ENCODE measurements at regions not wholly inside any gene's neighbourhood (a gene's known extent, or its start where the extent isn't known, plus 50 kb on each side); places are given as distances from the start of the nearest gene placed in this dataset.

DNA sequence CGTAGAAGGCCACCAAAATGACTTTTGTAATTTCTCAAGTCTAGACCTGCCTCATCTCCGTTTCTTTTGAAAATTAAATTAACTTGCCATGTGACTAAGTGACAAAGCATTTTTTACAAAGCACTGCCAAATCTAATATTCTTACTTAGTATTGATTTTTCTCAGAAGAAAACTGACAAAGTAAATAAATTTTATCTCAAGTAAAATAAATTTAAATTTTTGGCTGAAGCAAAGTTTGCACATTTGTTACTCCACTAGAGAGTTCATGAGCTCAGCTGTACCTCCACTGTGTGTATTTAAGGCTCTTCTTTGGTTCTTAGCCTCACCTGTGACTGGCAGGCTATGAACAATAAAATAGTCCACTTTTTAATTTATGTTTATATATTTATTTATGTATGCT, 441.1 kb upstream of the PCDH10 start:
- H3K4me3 ChIP-seq (ENCODE audit: low read depth, low read length), result no peak overlapping the region
- H3K36me3 ChIP-seq (ENCODE audit: control insufficient read depth, insufficient read depth, low read length), result no peaks in the 10 kb centered on the region
- DNase-seq (ENCODE audit: low read depth), result no peak
- H3K27me3 ChIP-seq (ENCODE audit: control insufficient read depth, insufficient read depth, low read length), result no peaks in the 10 kb centered on the region
- TF ChIP-seq, protein P1, sequence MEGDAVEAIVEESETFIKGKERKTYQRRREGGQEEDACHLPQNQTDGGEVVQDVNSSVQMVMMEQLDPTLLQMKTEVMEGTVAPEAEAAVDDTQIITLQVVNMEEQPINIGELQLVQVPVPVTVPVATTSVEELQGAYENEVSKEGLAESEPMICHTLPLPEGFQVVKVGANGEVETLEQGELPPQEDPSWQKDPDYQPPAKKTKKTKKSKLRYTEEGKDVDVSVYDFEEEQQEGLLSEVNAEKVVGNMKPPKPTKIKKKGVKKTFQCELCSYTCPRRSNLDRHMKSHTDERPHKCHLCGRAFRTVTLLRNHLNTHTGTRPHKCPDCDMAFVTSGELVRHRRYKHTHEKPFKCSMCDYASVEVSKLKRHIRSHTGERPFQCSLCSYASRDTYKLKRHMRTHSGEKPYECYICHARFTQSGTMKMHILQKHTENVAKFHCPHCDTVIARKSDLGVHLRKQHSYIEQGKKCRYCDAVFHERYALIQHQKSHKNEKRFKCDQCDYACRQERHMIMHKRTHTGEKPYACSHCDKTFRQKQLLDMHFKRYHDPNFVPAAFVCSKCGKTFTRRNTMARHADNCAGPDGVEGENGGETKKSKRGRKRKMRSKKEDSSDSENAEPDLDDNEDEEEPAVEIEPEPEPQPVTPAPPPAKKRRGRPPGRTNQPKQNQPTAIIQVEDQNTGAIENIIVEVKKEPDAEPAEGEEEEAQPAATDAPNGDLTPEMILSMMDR (IDR thresholded peaks at IDR 0.05; ENCODE audit: insufficient read depth, low read length, severe bottlenecking), result no peak
- no peak for FAIRE-seq

DNA sequence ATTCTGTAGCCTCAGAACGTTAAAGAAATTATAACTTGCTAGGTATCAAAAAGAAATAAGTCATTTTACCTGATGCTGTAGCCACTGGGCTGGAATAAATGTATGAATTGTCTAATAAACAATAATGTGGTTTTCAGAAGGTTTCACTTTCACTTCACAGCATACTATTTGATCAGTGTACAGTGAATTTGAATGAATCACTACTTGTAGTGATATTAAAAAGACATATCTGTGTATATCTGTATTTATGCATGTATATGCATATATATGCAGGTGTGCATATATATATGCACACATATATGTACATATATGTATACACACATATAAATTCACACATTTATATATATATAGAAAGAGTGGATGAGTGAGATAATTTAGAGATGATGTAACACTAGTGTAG, 440.0 kb upstream of the PCDH10 start:
- DNase-seq (ENCODE audit: low read depth) (no peak), FAIRE-seq (no peak)
- H3K27me3 ChIP-seq (ENCODE audit: control insufficient read depth, insufficient read depth, low read length), result no peaks in the 10 kb centered on the region
- TF ChIP-seq, protein P1 (IDR thresholded peaks at IDR 0.05; ENCODE audit: insufficient read depth, low read length, severe bottlenecking), result no peak
- H3K36me3 ChIP-seq (ENCODE audit: control insufficient read depth, insufficient read depth, low read length), result no peaks in the 10 kb centered on the region
- H3K4me3 ChIP-seq (ENCODE audit: low read depth, low read length), result no peak overlapping the region

GRCh38 chr4:132710971-132711370, 438.1 kb upstream of the PCDH10 start:
- TF ChIP-seq, protein P1 (IDR thresholded peaks at IDR 0.05; ENCODE audit: insufficient read depth, low read length, severe bottlenecking), result no peak
- peak; percentile 1 for DNase-seq (ENCODE audit: low read depth)
- H3K36me3 ChIP-seq (ENCODE audit: control insufficient read depth, insufficient read depth, low read length), result no peaks in the 10 kb centered on the region
- H3K27me3 ChIP-seq (ENCODE audit: control insufficient read depth, insufficient read depth, low read length), result no peaks in the 10 kb centered on the region
- FAIRE-seq, result no peak
- H3K4me3 ChIP-seq (ENCODE audit: low read depth, low read length), result no peak overlapping the region

GRCh38 chr4:132737344-132737743, 411.8 kb upstream of the PCDH10 start:
- Histone ChIP-seq H3K36me3 (ENCODE audit: control insufficient read depth, insufficient read depth, low read length) (no peaks in the 10 kb centered on the region), H3K4me3 (ENCODE audit: low read depth, low read length) (no peak overlapping the region), H3K27me3 (ENCODE audit: control insufficient read depth, insufficient read depth, low read length) (no peaks in the 10 kb centered on the region)
- no peak for FAIRE-seq
- TF ChIP-seq, protein P1 (IDR thresholded peaks at IDR 0.05; ENCODE audit: insufficient read depth, low read length, severe bottlenecking), result no peak
- DNase-seq (ENCODE audit: low read depth), result no peak

- TF ChIP-seq, protein P1 (IDR thresholded peaks at IDR 0.05; ENCODE audit: insufficient read depth, low read length, severe bottlenecking), result no peak
- H3K27me3 ChIP-seq (ENCODE audit: control insufficient read depth, insufficient read depth, low read length), result no peaks in the 10 kb centered on the region
- no peak overlapping the region for H3K4me3 ChIP-seq (ENCODE audit: low read depth, low read length)
- FAIRE-seq (no peak), DNase-seq (ENCODE audit: low read depth) (no peak)
- no peaks in the 10 kb centered on the region for H3K36me3 ChIP-seq (ENCODE audit: control insufficient read depth, insufficient read depth, low read length)
Measured at GRCh38 chr4:132759199-132759780, 389.8 kb upstream of the PCDH10 start.

DNA sequence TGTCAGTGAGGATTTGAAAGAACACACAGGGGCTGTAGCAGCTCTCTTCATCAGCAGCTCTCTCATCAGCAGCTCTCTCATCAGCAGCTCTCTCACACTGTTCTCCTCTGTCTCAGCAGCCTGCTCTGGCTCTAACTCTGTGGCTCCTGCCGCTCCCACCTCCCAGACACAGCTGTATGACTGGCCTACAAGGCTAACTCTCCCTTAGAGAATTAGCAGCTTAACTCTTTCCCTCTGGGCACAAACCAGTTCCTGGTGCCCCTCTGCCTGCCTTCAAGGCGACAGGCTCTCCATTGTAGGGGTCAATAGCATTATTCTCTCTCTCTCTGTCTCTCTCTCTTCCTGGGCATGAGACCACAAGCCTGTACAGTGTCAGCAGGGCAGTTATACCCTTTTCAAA, 385.6 kb upstream of the PCDH10 start:
- Histone ChIP-seq H3K4me3 (ENCODE audit: low read depth, low read length) (no peak overlapping the region), H3K27me3 (ENCODE audit: control insufficient read depth, insufficient read depth, low read length) (no peaks in the 10 kb centered on the region), H3K36me3 (ENCODE audit: control insufficient read depth, insufficient read depth, low read length) (no peaks in the 10 kb centered on the region)
- FAIRE-seq (no peak), DNase-seq (ENCODE audit: low read depth) (no peak)
- TF ChIP-seq, protein P1 (IDR thresholded peaks at IDR 0.05; ENCODE audit: insufficient read depth, low read length, severe bottlenecking), result no peak
